Spleen (tissue), 11 donors: ENCODE measurements at regions not wholly inside any gene's neighbourhood (a gene's known extent, or its start where the extent isn't known, plus 50 kb on each side); places are given as distances from the start of the nearest gene placed in this dataset.

Experiments
- DNase-seq: peaks from one replicate; pipeline ENCODE4 v3.0.0-alpha.2; 2020
- H3K27ac ChIP-seq, 8 donors: fragments of 200-600 bp; sonication (generic) in 7 of 8; 1 replicate in 4 of 8; 2 replicates in 4 of 8; pipeline versions ENCODE4 v1.5.0 to v1.8.0; 2016 to 2021; ENCODE audit warnings: inconsistent platforms in 4 of 8, mild to moderate bottlenecking in 4 of 8, moderate library complexity in 1 of 8
- H3K27me3 ChIP-seq, 7 donors: fragments of 200-600 bp; sonication (generic) in 6 of 7; replicated peaks in 1 of 7; 1 replicate in 4 of 7; 2 replicates in 3 of 7; pipeline versions ENCODE4 v1.5.0 to v1.8.0; 2016 to 2021; ENCODE audit warnings: inconsistent platforms in 3 of 7, mild to moderate bottlenecking in 1 of 7
- H3K36me3 ChIP-seq, 6 donors: fragments of 200-600 bp; sonication (generic) in 5 of 6; 1 replicate in 4 of 6; 2 replicates in 2 of 6; pipeline versions ENCODE4 v1.5.0 to v1.8.0; 2016 to 2021; ENCODE audit warnings: inconsistent platforms in 2 of 6
- H3K4me1 ChIP-seq, 6 donors: fragments of 200-600 bp; sonication (generic) in 5 of 6; 1 replicate in 3 of 6; 2 replicates in 3 of 6; pipeline versions ENCODE4 v1.5.0 to v1.8.0; 2016 to 2021; ENCODE audit warnings: inconsistent platforms in 3 of 6
- H3K4me3 ChIP-seq, 8 donors: fragments of 200-600 bp; sonication (generic) in 7 of 8; 1 replicate in 4 of 8; 2 replicates in 4 of 8; pipeline versions ENCODE4 v1.5.0 to v1.8.0; 2016 to 2021; ENCODE audit warnings: inconsistent platforms in 4 of 8, mild to moderate bottlenecking in 4 of 8, moderate library complexity in 2 of 8
- H3K9me3 ChIP-seq, 8 donors: fragments of 200-600 bp; sonication (generic) in 7 of 8; 1 replicate in 4 of 8; 2 replicates in 4 of 8; pipeline versions ENCODE4 v1.5.0 to v1.8.0; 2016 to 2021; ENCODE audit warnings: inconsistent platforms in 4 of 8
- CTCF ChIP-seq, 11 experiments: fragments of 200-600 bp in 7 of 11; fragments of 450-650 bp in 4 of 11; sonication (generic) in 4 of 11; IDR thresholded peaks in 8 of 11; conservative IDR thresholded peaks in 3 of 11; 1 replicate in 7 of 11; 2 replicates in 4 of 11; pipeline versions ENCODE4 v1.4.0 to v1.8.0; 2016 to 2021; ENCODE audit warnings: antibody characterized with exemption in 11 of 11, inconsistent platforms in 4 of 11, mild to moderate bottlenecking in 1 of 11
- POLR2A ChIP-seq, 3 donors: fragments of 450-650 bp; IDR thresholded peaks; one replicate each; pipeline ENCODE4 v1.5.1; 2017; ENCODE audit warnings: antibody characterized with exemption in 3 of 3, mild to moderate bottlenecking in 1 of 3
- POLR2AphosphoS5 ChIP-seq, 3 donors: sonication (generic); formaldehyde crosslinking; IDR thresholded peaks; one replicate each; pipeline ENCODE4 v1.5.1; 2017; ENCODE audit warnings: antibody characterized with exemption in 3 of 3
- WGBS, 5 donors: extraction: QIAGEN DNeasy Blood & Tissue Kit in 3 of 5; methylation state at CpG; one replicate each; pipeline versions ENCODE4 v1.1.5 to v1.1.7; 2013 to 2018; 5-methylcytosine and 5-hydroxymethylcytosine counted together
- intact Hi-C: fragments of 100-400 bp; cut with DNase I; formaldehyde crosslinking; loops from one replicate; pipeline ENCODE4 v1.15.0; 2023; ENCODE audit warnings: low total_unique reads
- donor health status: healthy with polysubstance abuse.
- donor health status: DM: no; HTN: no; CAD: no; lungs with moderate emphysema.
- donor health status: DM: no; HTN: no; CAD: no.
- donor health status: Bipolar disorder and iron deficiency.
- donor health status: healthy.
- donor health status: DM: no; HTN: no; CAD: no.
- donor health status: DM: yes; HTN: yes; CAD: no.

- H3K4me3 ChIP-seq: no peak overlapping the region
- H3K27ac ChIP-seq: no peak overlapping the region
- TF ChIP-seq POLR2AphosphoS5 (IDR thresholded peaks at IDR 0.05) (no peak), POLR2A (IDR thresholded peaks at IDR 0.05) (no peak), CTCF (IDR thresholded peaks at IDR 0.05 in 8 of 11, conservative IDR thresholded peaks at IDR 0.05 in 3 of 11) (no peak)
- H3K27me3 ChIP-seq: no peaks in the 10 kb centered on the region
- no peaks in the 10 kb centered on the region for H3K36me3 ChIP-seq
- H3K9me3 ChIP-seq: peaks cover 0 to 19% (median 5%) of the 10 kb centered on the region in 8 donors
- 84 to 95% (median 89%) methylated on average over 3 of the region's 3 CpGs for WGBS, 5 donors
- intact Hi-C loops: no loop called here
- no peak for DNase-seq
- H3K4me1 ChIP-seq: no peaks in the 10 kb centered on the region
Measured at GRCh38 chr14:28502517-28502916, 264.1 kb upstream of the FOXG1 start.

- Histone ChIP-seq H3K4me3 (no peak overlapping the region), H3K27me3 (no peaks in the 10 kb centered on the region), H3K27ac (no peak overlapping the region), H3K36me3 (no peaks in the 10 kb centered on the region), H3K4me1 (no peaks in the 10 kb centered on the region), H3K9me3 (peaks cover 0 to 12% (median 0%) of the 10 kb centered on the region in 8 donors)
- no peak for TF ChIP-seq CTCF (IDR thresholded peaks at IDR 0.05 in 8 of 11, conservative IDR thresholded peaks at IDR 0.05 in 3 of 11)
- no peak for TF ChIP-seq POLR2A (IDR thresholded peaks at IDR 0.05)
- TF ChIP-seq POLR2AphosphoS5 (IDR thresholded peaks at IDR 0.05): no peak
- intact Hi-C loops: no loop called here
- no peak for DNase-seq
- WGBS, 5 donors: 51 to 66% (median 54%) methylated on average over 3 of the region's 3 CpGs
Measured at GRCh38 chr14:28515571-28515970, 251.0 kb upstream of the FOXG1 start.

GRCh38 chr14:28536889-28537288 lies 229.7 kb upstream of the FOXG1 start:
- WGBS, 5 donors: 74 to 93% (median 86%) methylated on average over 1 to 5 of the region's 5 CpGs
- DNase-seq: no peak
- intact Hi-C loops: no loop called here
- Histone ChIP-seq H3K9me3 (peaks cover 0 to 49% (median 24%) of the 10 kb centered on the region in 8 donors), H3K27me3 (no peaks in the 10 kb centered on the region), H3K4me1 (no peaks in the 10 kb centered on the region), H3K4me3 (no peak overlapping the region), H3K27ac (no peak overlapping the region), H3K36me3 (no peaks in the 10 kb centered on the region)
- TF ChIP-seq CTCF (IDR thresholded peaks at IDR 0.05 in 8 of 11, conservative IDR thresholded peaks at IDR 0.05 in 3 of 11) (no peak), POLR2AphosphoS5 (IDR thresholded peaks at IDR 0.05) (no peak), POLR2A (IDR thresholded peaks at IDR 0.05) (no peak)

GRCh38 chr14:28542040-28542439 lies 224.5 kb upstream of the FOXG1 start:
- TF ChIP-seq CTCF (IDR thresholded peaks at IDR 0.05 in 8 of 11, conservative IDR thresholded peaks at IDR 0.05 in 3 of 11) (no peak), POLR2A (IDR thresholded peaks at IDR 0.05) (no peak), POLR2AphosphoS5 (IDR thresholded peaks at IDR 0.05) (no peak)
- 59 to 74% (median 68%) methylated on average over 2 of the region's 2 CpGs for WGBS, 5 donors
- H3K4me1 ChIP-seq: no peaks in the 10 kb centered on the region

More at GRCh38 chr14:28542040-28542439, 224.5 kb upstream of the FOXG1 start:
- H3K36me3 ChIP-seq: no peaks in the 10 kb centered on the region
- intact Hi-C loops: no loop called here
- H3K27ac ChIP-seq: no peak overlapping the region
- no peak for DNase-seq
- H3K9me3 ChIP-seq: peaks cover 0 to 48% (median 26%) of the 10 kb centered on the region in 8 donors
- no peak overlapping the region for H3K4me3 ChIP-seq
- no peaks in the 10 kb centered on the region for H3K27me3 ChIP-seq
